NCI-H82 treated with DMSO at 0.1 percent for 48 hours (cell line): ENCODE measurements at regions not wholly inside any gene's neighbourhood (a gene's known extent, or its start where the extent isn't known, plus 50 kb on each side); places are given as distances from the start of the nearest gene placed in this dataset.

Experiments used
- DNase-seq: peaks from one replicate; lab custom pipeline; 2025; ENCODE audit not compliant: unreplicated experiment; lab: John Stamatoyannopoulos, UW

GRCh38 chr4:114349543-114350175 lies 248.9 kb upstream of the UGT8 start:
- DNase-seq, result no peak

- no peak for DNase-seq
Observed at GRCh38 chr4:114358901-114359300, 239.7 kb upstream of the UGT8 start.

- DNase-seq, result no peak
Observed at GRCh38 chr4:114361249-114361648, 237.4 kb upstream of the UGT8 start.

GRCh38 chr4:114364857-114365256 lies 233.8 kb upstream of the UGT8 start:
- no peak for DNase-seq

GRCh38 chr4:114365591-114365990 lies 233.0 kb upstream of the UGT8 start:
- DNase-seq, result no peak

GRCh38 chr4:114366368-114366767 lies 232.2 kb upstream of the UGT8 start:
- DNase-seq, result no peak

GRCh38 chr4:114368751-114369150 lies 229.9 kb upstream of the UGT8 start:
- no peak for DNase-seq

GRCh38 chr4:114373508-114373907 lies 225.1 kb upstream of the UGT8 start:
- no peak for DNase-seq

GRCh38 chr4:114378305-114378903 lies 220.2 kb upstream of the UGT8 start:
- no peak for DNase-seq

GRCh38 chr4:114383067-114383466 lies 215.5 kb upstream of the UGT8 start:
- no peak for DNase-seq

GRCh38 chr4:114383721-114384120 lies 214.9 kb upstream of the UGT8 start:
- DNase-seq, result no peak

- no peak for DNase-seq
Observed at GRCh38 chr4:114384629-114385028, 214.0 kb upstream of the UGT8 start.

- no peak for DNase-seq
Observed at GRCh38 chr4:114385195-114385985, 213.2 kb upstream of the UGT8 start.

GRCh38 chr4:114386637-114387233 lies 211.9 kb upstream of the UGT8 start:
- DNase-seq, result no peak

- DNase-seq, result no peak
Observed at GRCh38 chr4:114389070-114389685, 209.4 kb upstream of the UGT8 start.

- DNase-seq, result no peak
Observed at GRCh38 chr4:114393295-114394038, 205.1 kb upstream of the UGT8 start.

- DNase-seq, result no peak
Observed at GRCh38 chr4:114396808-114397207, 201.8 kb upstream of the UGT8 start.

- no peak for DNase-seq
Observed at GRCh38 chr4:114398410-114398809, 200.2 kb upstream of the UGT8 start.

GRCh38 chr4:114399105-114399504 lies 199.5 kb upstream of the UGT8 start:
- no peak for DNase-seq

- DNase-seq, result no peak
Observed at GRCh38 chr4:114400531-114400930, 198.1 kb upstream of the UGT8 start.

- no peak for DNase-seq
Observed at GRCh38 chr4:114401483-114401882, 197.1 kb upstream of the UGT8 start.
